Transverse colon (tissue), 4 donors: ENCODE measurements at regions not wholly inside any gene's neighbourhood (a gene's known extent, or its start where the extent isn't known, plus 50 kb on each side); places are given as distances from the start of the nearest gene placed in this dataset.
"Not testable (repeated sequence)": the region's sequence is repeated elsewhere in the genome, so short reads cannot be mapped to it uniquely, and the experiment has no call there.

Experiments used
- DNase-seq: peaks from one replicate; pipeline ENCODE4 v3.0.0-alpha.2; 2019
- H3K27ac ChIP-seq, 4 donors: fragments of 200-600 bp; sonication (generic); 2 replicates each; pipeline ENCODE4 v1.5.1; 2016 to 2018; ENCODE audit warnings: inconsistent platforms in 4 of 4
- H3K27me3 ChIP-seq: fragments of 200-600 bp; sonication (generic); 2 replicates; pipeline ENCODE4 v1.5.1; 2017; ENCODE audit warnings: inconsistent platforms
- H3K36me3 ChIP-seq, 4 donors: fragments of 200-600 bp; sonication (generic); 2 replicates each; pipeline ENCODE4 v1.5.1; 2017 to 2019; ENCODE audit warnings: inconsistent platforms in 4 of 4
- H3K4me1 ChIP-seq, 4 donors: fragments of 200-600 bp; sonication (generic); 2 replicates each; pipeline ENCODE4 v1.5.1; 2017 to 2020; ENCODE audit warnings: inconsistent platforms in 4 of 4
- H3K4me3 ChIP-seq, 4 donors: fragments of 200-600 bp; sonication (generic); 1 replicate in 1 of 4; 2 replicates in 3 of 4; pipeline versions ENCODE4 v1.5.1 to v1.6.1; 2017 to 2019; ENCODE audit warnings: inconsistent platforms in 4 of 4
- H3K9me3 ChIP-seq, 2 donors: fragments of 200-600 bp; sonication (generic); 2 replicates each; pipeline ENCODE4 v1.5.1; 2017 to 2019; ENCODE audit warnings: inconsistent platforms in 2 of 2
- EP300 ChIP-seq: sonication (generic); formaldehyde crosslinking; IDR thresholded peaks from one replicate; pipeline ENCODE4 v1.6.1; 2017; ENCODE audit warnings: antibody characterized with exemption, low read depth
- POLR2A ChIP-seq: fragments of 450-650 bp; IDR thresholded peaks from one replicate; pipeline ENCODE4 v1.6.1; 2016; ENCODE audit warnings: antibody characterized with exemption, mild to moderate bottlenecking, moderate library complexity
- POLR2AphosphoS5 ChIP-seq, 3 donors: sonication (generic); formaldehyde crosslinking; IDR thresholded peaks; one replicate each; pipeline ENCODE4 v1.6.1; 2016; ENCODE audit warnings: antibody characterized with exemption in 3 of 3
- WGBS, 2 donors: methylation state at CpG; one replicate each; pipeline ENCODE4 v1.1.5; 2018; ENCODE audit warnings: low coverage in 1 of 2; 5-methylcytosine and 5-hydroxymethylcytosine counted together
- in situ Hi-C, 4 donors: fragments of 200-750 bp; cut with MboI; loops; one replicate each; pipeline versions ENCODE4 v1.15.0 to v1.15.1; 2017; ENCODE audit warnings: low sequenced_read_pairs in 3 of 4, low pct_ligation_motif_present in 1 of 4, low pct_unique_long_range_greater_than_20kb in 1 of 4
- intact Hi-C: fragments of 100-400 bp; cut with DNase I; formaldehyde crosslinking; loops from one replicate; pipeline ENCODE4 v1.15.1; 2023; ENCODE audit warnings: low total_unique reads
- TF ChIP-seq, protein P1 (sequence below), 5 experiments: fragments of 200-600 bp in 3 of 5; fragments of 450-650 bp in 2 of 5; sonication (generic) in 3 of 5; IDR thresholded peaks; 1 replicate in 2 of 5; 2 replicates in 3 of 5; pipeline ENCODE4 v1.5.1; 2016 to 2017; ENCODE audit warnings: antibody characterized with exemption in 5 of 5, inconsistent platforms in 3 of 5, mild to moderate bottlenecking in 2 of 5, moderate library complexity in 1 of 5

DNA sequence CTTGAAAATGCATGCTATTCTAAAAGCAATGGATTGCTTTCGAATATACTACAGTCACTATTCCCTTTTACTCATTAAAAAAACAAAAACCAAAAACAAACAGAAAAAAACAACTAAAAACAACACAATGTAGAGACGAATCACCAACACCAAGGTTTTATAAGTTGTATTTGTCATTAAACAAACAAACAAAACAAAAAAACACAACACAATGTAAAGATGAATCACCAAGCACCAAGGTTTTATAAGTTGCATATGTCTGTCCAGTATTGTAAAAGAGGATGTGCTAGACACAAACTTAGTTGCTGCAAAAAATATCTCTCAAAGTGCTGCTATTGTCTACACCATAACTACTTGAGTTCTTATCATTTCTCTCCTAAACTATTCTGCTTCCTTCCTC, 1269.2 kb downstream of the EFNA5 start:
- H3K27me3 ChIP-seq = no peaks in the 10 kb centered on the region
- no peak overlapping the region for H3K27ac ChIP-seq
- TF ChIP-seq POLR2AphosphoS5 (IDR thresholded peaks at IDR 0.05) = no peak
- TF ChIP-seq POLR2A = no peak
- TF ChIP-seq EP300 = no peak
- TF ChIP-seq, protein P1, sequence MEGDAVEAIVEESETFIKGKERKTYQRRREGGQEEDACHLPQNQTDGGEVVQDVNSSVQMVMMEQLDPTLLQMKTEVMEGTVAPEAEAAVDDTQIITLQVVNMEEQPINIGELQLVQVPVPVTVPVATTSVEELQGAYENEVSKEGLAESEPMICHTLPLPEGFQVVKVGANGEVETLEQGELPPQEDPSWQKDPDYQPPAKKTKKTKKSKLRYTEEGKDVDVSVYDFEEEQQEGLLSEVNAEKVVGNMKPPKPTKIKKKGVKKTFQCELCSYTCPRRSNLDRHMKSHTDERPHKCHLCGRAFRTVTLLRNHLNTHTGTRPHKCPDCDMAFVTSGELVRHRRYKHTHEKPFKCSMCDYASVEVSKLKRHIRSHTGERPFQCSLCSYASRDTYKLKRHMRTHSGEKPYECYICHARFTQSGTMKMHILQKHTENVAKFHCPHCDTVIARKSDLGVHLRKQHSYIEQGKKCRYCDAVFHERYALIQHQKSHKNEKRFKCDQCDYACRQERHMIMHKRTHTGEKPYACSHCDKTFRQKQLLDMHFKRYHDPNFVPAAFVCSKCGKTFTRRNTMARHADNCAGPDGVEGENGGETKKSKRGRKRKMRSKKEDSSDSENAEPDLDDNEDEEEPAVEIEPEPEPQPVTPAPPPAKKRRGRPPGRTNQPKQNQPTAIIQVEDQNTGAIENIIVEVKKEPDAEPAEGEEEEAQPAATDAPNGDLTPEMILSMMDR (IDR thresholded peaks at IDR 0.05) = no peak
- H3K9me3 ChIP-seq = no peaks in the 10 kb centered on the region
- no peaks in the 10 kb centered on the region for H3K4me1 ChIP-seq
- in situ Hi-C loops = no loop called here
- intact Hi-C loops = no loop called here
- no peak overlapping the region for H3K4me3 ChIP-seq
- 54 to 61% methylated on average over 2 of the region's 2 CpGs for WGBS, 2 donors
- no peaks in the 10 kb centered on the region for H3K36me3 ChIP-seq
- DNase-seq = no peak

- in situ Hi-C loops = no loop called here
- Histone ChIP-seq H3K4me3 (no peak overlapping the region), H3K27ac (no peak overlapping the region), H3K4me1 (no peaks in the 10 kb centered on the region), H3K9me3 (no peaks in the 10 kb centered on the region), H3K27me3 (no peaks in the 10 kb centered on the region), H3K36me3 (no peaks in the 10 kb centered on the region)
- no peak for TF ChIP-seq POLR2AphosphoS5 (IDR thresholded peaks at IDR 0.05)
- intact Hi-C loops = no loop called here
- no peak for DNase-seq
- WGBS, 2 donors = 54 to 67% methylated on average over 1 of the region's 1 CpG
Observed at GRCh38 chr5:106399391-106399790, 1271.3 kb downstream of the EFNA5 start.

- no peaks in the 10 kb centered on the region for H3K9me3 ChIP-seq
- no peak overlapping the region for H3K27ac ChIP-seq
- no peaks in the 10 kb centered on the region for H3K27me3 ChIP-seq
- no peak for DNase-seq
- H3K36me3 ChIP-seq = no peaks in the 10 kb centered on the region
- WGBS, 2 donors = 8 to 14% methylated on average over 1 of the region's 1 CpG
- intact Hi-C loops = no loop called here
- in situ Hi-C loops = no loop called here
- no peaks in the 10 kb centered on the region for H3K4me1 ChIP-seq
- TF ChIP-seq, protein P1 (IDR thresholded peaks at IDR 0.05) = no peak
- no peak for TF ChIP-seq POLR2A
- TF ChIP-seq POLR2AphosphoS5 (IDR thresholded peaks at IDR 0.05) = no peak
- TF ChIP-seq EP300 = no peak
- no peak overlapping the region for H3K4me3 ChIP-seq
Observed at GRCh38 chr5:106397700-106398099, 1273.0 kb downstream of the EFNA5 start.

GRCh38 chr5:106393276-106393675, 1277.5 kb downstream of the EFNA5 start:
- Histone ChIP-seq H3K27ac (no peak overlapping the region), H3K9me3 (no peaks in the 10 kb centered on the region), H3K27me3 (no peaks in the 10 kb centered on the region), H3K4me1 (no peaks in the 10 kb centered on the region), H3K4me3 (no peak overlapping the region), H3K36me3 (no peaks in the 10 kb centered on the region)
- intact Hi-C loops = no loop called here
- no peak for DNase-seq
- in situ Hi-C loops = no loop called here
- WGBS, 2 donors = 86 to 94% methylated on average over 1 of the region's 1 CpG
- no peak for TF ChIP-seq POLR2A
- TF ChIP-seq, protein P1 (IDR thresholded peaks at IDR 0.05) = no peak
- no peak for TF ChIP-seq POLR2AphosphoS5 (IDR thresholded peaks at IDR 0.05)
- TF ChIP-seq EP300 = no peak

- H3K9me3 ChIP-seq = no peaks in the 10 kb centered on the region
- DNase-seq = no peak
- TF ChIP-seq POLR2AphosphoS5 (IDR thresholded peaks at IDR 0.05) (no peak), EP300 (no peak), POLR2A (no peak)
- TF ChIP-seq, protein P1 (IDR thresholded peaks at IDR 0.05) = no peak
- H3K4me1 ChIP-seq = no peaks in the 10 kb centered on the region
- intact Hi-C loops (no loop called here), in situ Hi-C loops (no loop called here)
- WGBS, 2 donors = 70 to 85% methylated on average over 5 of the region's 5 CpGs
- no peaks in the 10 kb centered on the region for H3K27me3 ChIP-seq
- no peak overlapping the region for H3K27ac ChIP-seq
- H3K36me3 ChIP-seq = no peaks in the 10 kb centered on the region
- H3K4me3 ChIP-seq = no peak overlapping the region
Observed at GRCh38 chr5:106392766-106393165, 1278.0 kb downstream of the EFNA5 start.

DNA sequence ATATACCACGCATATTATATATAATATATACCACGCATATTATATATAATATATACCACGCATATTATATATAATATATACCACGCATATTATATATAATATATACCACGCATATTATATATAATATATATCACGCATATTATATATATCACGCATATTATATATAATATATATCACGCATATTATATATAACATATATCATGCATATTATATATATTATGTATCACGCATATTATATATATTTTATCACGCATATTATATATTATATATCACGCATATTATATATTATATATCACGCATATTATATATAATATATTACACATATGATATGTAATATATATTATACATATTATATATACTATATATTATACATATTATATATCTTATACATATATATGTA, 1283.0 kb downstream of the EFNA5 start:
- H3K4me3 ChIP-seq, H3K27ac ChIP-seq, H3K27me3 ChIP-seq, H3K4me1 ChIP-seq, H3K9me3 ChIP-seq, H3K36me3 ChIP-seq, in situ Hi-C loops, DNase-seq, intact Hi-C loops: not testable (repeated sequence)
- WGBS, 2 donors = 93% methylated on average over 3 to 8 of the region's 12 CpGs
